ENCODE measurements at regions not wholly inside any gene's neighbourhood (a gene's known extent, or its start where the extent isn't known, plus 50 kb on each side); places are given as distances from the start of the nearest gene placed in this dataset.

- no peak for DNase-seq (ENCODE audit: low spot score)
- Mint-ChIP-seq H3K27me3 (ENCODE audit: low read depth) (no peaks in the 10 kb centered on the region), H3K27ac (no peak overlapping the region), H3K9me3 (no peaks in the 10 kb centered on the region), H3K4me3 (no peak overlapping the region), H3K4me1 (peaks cover 12% of the 10 kb centered on the region), H3K36me3 (no peaks in the 10 kb centered on the region)
- TF ChIP-seq JAZF1 (CRISPR knock-in tag; IDR thresholded peaks at IDR 0.05) = no peak
- no peak for TF ChIP-seq MXD4 (CRISPR knock-in tag; IDR thresholded peaks at IDR 0.05; ENCODE audit: borderline replicate concordance)
- no peak for TF ChIP-seq RELA (CRISPR knock-in tag; IDR thresholded peaks at IDR 0.05; ENCODE audit: borderline replicate concordance)
- no peak for TF ChIP-seq ZNF532 (CRISPR knock-in tag; IDR thresholded peaks at IDR 0.05; ENCODE audit: borderline replicate concordance)
- TF ChIP-seq SMAD3 (CRISPR knock-in tag; IDR thresholded peaks at IDR 0.05; ENCODE audit: borderline replicate concordance) = no peak
- no peak for TF ChIP-seq ZNF512 (CRISPR knock-in tag; IDR thresholded peaks at IDR 0.05; ENCODE audit: borderline replicate concordance)
- TF ChIP-seq RORB (CRISPR knock-in tag; IDR thresholded peaks at IDR 0.05) = no peak
- ATAC-seq = no peak
- ChIA-PET CTCF (no interaction called here), POLR2A (no interaction called here)
Observed at GRCh38 chr1:87956750-87957149, 628.1 kb downstream of the LMO4 start.

GRCh38 chr1:87957331-87957730 is 628.7 kb downstream of the LMO4 start:
- Mint-ChIP-seq H3K36me3 (no peaks in the 10 kb centered on the region), H3K4me1 (peaks cover 6% of the 10 kb centered on the region), H3K27ac (no peak overlapping the region), H3K9me3 (peaks cover under 1% of the 10 kb centered on the region), H3K4me3 (no peak overlapping the region), H3K27me3 (ENCODE audit: low read depth) (no peaks in the 10 kb centered on the region)
- TF ChIP-seq GABPB1 (CRISPR knock-in tag; IDR thresholded peaks at IDR 0.05) (no peak), ETV6 (CRISPR knock-in tag; IDR thresholded peaks at IDR 0.05) (no peak), IRF2 (CRISPR knock-in tag; IDR thresholded peaks at IDR 0.05; ENCODE audit: borderline replicate concordance, low read depth) (no peak)
- ATAC-seq = no peak
- CTCF ChIA-PET = no interaction called here
- DNase-seq (ENCODE audit: low spot score) = no peak
- POLR2A ChIA-PET = no interaction called here

- Mint-ChIP-seq H3K4me3 (no peak overlapping the region), H3K27ac (no peak overlapping the region), H3K9me3 (peaks cover 4% of the 10 kb centered on the region), H3K4me1 (peaks cover 4% of the 10 kb centered on the region), H3K36me3 (no peaks in the 10 kb centered on the region), H3K27me3 (ENCODE audit: low read depth) (no peaks in the 10 kb centered on the region)
- ChIA-PET POLR2A (interaction anchor here (0.6 kb wide), 1 partner anchor 72 kb away, joined by 3 read pairs; no protein-coding TSS in a partner anchor), CTCF (no interaction called here)
- TF ChIP-seq RELA (CRISPR knock-in tag; IDR thresholded peaks at IDR 0.05; ENCODE audit: borderline replicate concordance) = no peak
- TF ChIP-seq EMX1 (CRISPR knock-in tag; IDR thresholded peaks at IDR 0.05) = no peak
- no peak for TF ChIP-seq TEAD1 (CRISPR knock-in tag; IDR thresholded peaks at IDR 0.05)
- TF ChIP-seq SOX15 (CRISPR knock-in tag; IDR thresholded peaks at IDR 0.05) = no peak
- TF ChIP-seq ATF1 (CRISPR knock-in tag; IDR thresholded peaks at IDR 0.05) = no peak
- TF ChIP-seq ZSCAN18 (CRISPR knock-in tag; IDR thresholded peaks at IDR 0.05) = no peak
- no peak for TF ChIP-seq CREB1 (CRISPR knock-in tag; IDR thresholded peaks at IDR 0.05)
- no peak for TF ChIP-seq SP1 (CRISPR knock-in tag; conservative IDR thresholded peaks at IDR 0.05)
- no peak for TF ChIP-seq ZNF512 (CRISPR knock-in tag; IDR thresholded peaks at IDR 0.05; ENCODE audit: borderline replicate concordance)
- TF ChIP-seq ATF2 (CRISPR knock-in tag; IDR thresholded peaks at IDR 0.05; ENCODE audit: borderline replicate concordance, low read depth) = no peak
- DNase-seq (ENCODE audit: low spot score) = no peak
- ATAC-seq = no peak
Observed at GRCh38 chr1:87958201-87958600, 629.5 kb downstream of the LMO4 start.
